PC-9 (cell line): ENCODE measurements at regions not wholly inside any gene's neighbourhood (a gene's known extent, or its start where the extent isn't known, plus 50 kb on each side); places are given as distances from the start of the nearest gene placed in this dataset.

ENCODE experiments used
- BruUV-seq: library from RNA; stranded (reverse); fragments of 400-500 nt; replicated peaks from 2 replicates; lab custom pipeline; 2021; lab: Mats Ljungman, UMichigan
- CTCF ChIA-PET: fragments of 300-600 bp; sonication (Branson Sonifier 250); formaldehyde crosslinking; loops from one replicate; lab custom pipeline; 2022; ENCODE audit warnings: antibody characterized with exemption; lab: Charles Lee
- POLR2A ChIA-PET: fragments of 300-600 bp; sonication (Branson Sonifier 250); formaldehyde crosslinking; loops from one replicate; lab custom pipeline; 2022; ENCODE audit warnings: antibody characterized with exemption; ENCODE audit not compliant: unreplicated experiment; lab: Charles Lee
- DNase-seq, 2 experiments: peaks; one replicate each; pipeline versions ENCODE4 v3.0.0 to v3.0.0-alpha.2; 2015 to 2022; ENCODE audit warnings: mixed read lengths in 1 of 2
- H2AFZ ChIP-seq: fragments of 200-600 bp; sonication (generic); 2 replicates; pipeline ENCODE4 v1.8.1; 2017; ENCODE audit warnings: antibody characterized with exemption
- H3F3A ChIP-seq: fragments of 200-600 bp; sonication (generic); 2 replicates; pipeline ENCODE4 v1.8.1; 2017; ENCODE audit warnings: antibody characterized with exemption, mild to moderate bottlenecking, low read depth; ENCODE audit not compliant: insufficient read depth
- H3K27ac ChIP-seq: fragments of 200-600 bp; sonication (generic); 2 replicates; pipeline ENCODE4 v1.6.1; 2016; ENCODE audit warnings: mixed run types
- H3K27me3 ChIP-seq: fragments of 200-600 bp; sonication (generic); 2 replicates; pipeline ENCODE4 v1.6.1; 2016; ENCODE audit warnings: low read depth, mixed run types; ENCODE audit not compliant: insufficient read depth
- H3K36me3 ChIP-seq: fragments of 200-600 bp; sonication (generic); 2 replicates; pipeline ENCODE4 v1.6.1; 2016; ENCODE audit warnings: low read depth, mixed run types
- H3K4me1 ChIP-seq: fragments of 200-600 bp; sonication (generic); replicated peaks from 2 replicates; pipeline ENCODE4 v1.6.1; 2016; ENCODE audit warnings: mixed run types; ENCODE audit not compliant: insufficient read depth
- H3K4me2 ChIP-seq: fragments of 200-600 bp; sonication (generic); 2 replicates; pipeline ENCODE4 v1.6.1; 2017; ENCODE audit warnings: mixed run types
- H3K4me3 ChIP-seq: fragments of 200-600 bp; sonication (generic); 2 replicates; pipeline ENCODE4 v1.6.1; 2016; ENCODE audit warnings: mixed run types
- H3K79me2 ChIP-seq: fragments of 200-600 bp; sonication (generic); 2 replicates; pipeline ENCODE4 v1.6.1; 2017; ENCODE audit warnings: low read depth, mixed run types
- H3K9me2 ChIP-seq: fragments of 200-600 bp; sonication (generic); 2 replicates; pipeline ENCODE4 v1.8.1; 2017; ENCODE audit warnings: mild to moderate bottlenecking; ENCODE audit not compliant: insufficient read depth
- H3K9me3 ChIP-seq: fragments of 200-600 bp; sonication (generic); 2 replicates; pipeline ENCODE4 v1.8.1; 2016; ENCODE audit warnings: low read depth; ENCODE audit not compliant: insufficient read depth
- H4K20me1 ChIP-seq: fragments of 200-600 bp; sonication (generic); 2 replicates; pipeline ENCODE4 v1.8.1; 2017; ENCODE audit not compliant: insufficient read depth
- CTCF ChIP-seq: fragments of 200-600 bp; sonication (generic); conservative IDR thresholded peaks from 2 replicates; pipeline ENCODE4 v1.6.1; 2017; ENCODE audit warnings: mixed run types, antibody characterized with exemption, mild to moderate bottlenecking, moderate library complexity
- EZH2 ChIP-seq: fragments of 200-600 bp; sonication (generic); IDR thresholded peaks from 2 replicates; pipeline ENCODE4 v1.8.0; 2017; ENCODE audit warnings: antibody characterized with exemption, low read depth
- intact Hi-C: fragments of 100-400 bp; cut with micrococcal nuclease; formaldehyde crosslinking; loops from one replicate; pipeline ENCODE4 v1.10.0; 2022; ENCODE audit not compliant: unreplicated experiment

GRCh38 chr20:6504179-6504578, 263.3 kb upstream of the BMP2 start:
- no TSS peak for BruUV-seq
- H3K9me2 ChIP-seq: no peaks in the 10 kb centered on the region
- CTCF ChIA-PET: no interaction called here

DNA sequence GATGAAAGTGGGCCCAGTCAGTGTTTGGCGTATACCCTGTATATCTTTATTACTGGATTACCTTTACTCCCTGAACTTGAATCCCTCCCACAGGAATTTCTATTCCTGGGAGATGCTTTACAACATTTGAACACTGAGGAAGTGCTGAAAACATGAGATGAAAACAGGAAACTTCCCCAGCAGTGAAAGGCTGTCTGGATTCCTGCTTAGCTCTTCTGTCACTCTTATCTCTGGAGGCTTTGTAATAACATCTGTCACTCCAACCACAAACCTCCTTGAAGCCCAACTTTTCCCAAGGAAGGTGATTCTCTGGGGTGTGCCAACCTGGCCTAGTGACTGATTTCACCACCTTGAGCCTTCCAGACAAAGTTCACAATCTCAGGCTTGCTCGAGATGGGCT, 264.5 kb upstream of the BMP2 start:
- POLR2A ChIA-PET: no interaction called here
- no TSS peak for BruUV-seq
- H3K27me3 ChIP-seq: no peaks in the 10 kb centered on the region
- no peaks in the 10 kb centered on the region; the same call in 1 of the 2 replicates for H3K9me3 ChIP-seq
- H3K36me3 ChIP-seq: no peaks in the 10 kb centered on the region
- no peak overlapping the region for H2AFZ ChIP-seq
- no peaks in the 10 kb centered on the region for H3K79me2 ChIP-seq
- intact Hi-C loops: no loop called here
- no peaks in the 10 kb centered on the region for H3F3A ChIP-seq
- DNase-seq: no peak
- H3K27ac ChIP-seq: no peak overlapping the region
- CTCF ChIA-PET: no interaction called here
- no peak for TF ChIP-seq CTCF
- TF ChIP-seq EZH2: no peak
- no peaks in the 10 kb centered on the region for H4K20me1 ChIP-seq
- no peaks in the 10 kb centered on the region for H3K4me1 ChIP-seq
- H3K4me3 ChIP-seq: no peak overlapping the region
- no peaks in the 10 kb centered on the region for H3K9me2 ChIP-seq
- H3K4me2 ChIP-seq: no peak overlapping the region

More at GRCh38 chr20:6504179-6504578, 263.3 kb upstream of the BMP2 start:
- Histone ChIP-seq H3F3A (no peaks in the 10 kb centered on the region), H3K27ac (no peak overlapping the region), H2AFZ (no peak overlapping the region), H3K4me2 (no peak overlapping the region), H3K79me2 (no peaks in the 10 kb centered on the region), H3K4me3 (no peak overlapping the region), H3K4me1 (no peaks in the 10 kb centered on the region), H4K20me1 (no peaks in the 10 kb centered on the region), H3K9me3 (no peaks in the 10 kb centered on the region; the same call in 1 of the 2 replicates), H3K36me3 (no peaks in the 10 kb centered on the region), H3K27me3 (no peaks in the 10 kb centered on the region)
- no peak for DNase-seq
- POLR2A ChIA-PET: no interaction called here
- no peak for TF ChIP-seq EZH2
- TF ChIP-seq CTCF: no peak
- intact Hi-C loops: no loop called here

- no peak overlapping the region for H2AFZ ChIP-seq
These were observed 265.3 kb upstream of the BMP2 start for GRCh38 chr20:6502219-6502618.

More at GRCh38 chr20:6502219-6502618, 265.3 kb upstream of the BMP2 start:
- Histone ChIP-seq H3K9me2 (no peaks in the 10 kb centered on the region), H3K4me2 (no peak overlapping the region), H3K9me3 (no peaks in the 10 kb centered on the region; the same call in 1 of the 2 replicates), H3K27me3 (no peaks in the 10 kb centered on the region), H3F3A (no peaks in the 10 kb centered on the region), H3K27ac (no peak overlapping the region), H3K79me2 (no peaks in the 10 kb centered on the region), H3K4me1 (no peaks in the 10 kb centered on the region), H3K4me3 (no peak overlapping the region), H4K20me1 (no peaks in the 10 kb centered on the region), H3K36me3 (no peaks in the 10 kb centered on the region)
- DNase-seq: no peak
- intact Hi-C loops: no loop called here
- ChIA-PET POLR2A (no interaction called here), CTCF (no interaction called here)
- BruUV-seq: no TSS peak
- TF ChIP-seq CTCF (no peak), EZH2 (no peak)
